Stimulated activated CD8-positive, alpha-beta memory T cell treated with anti-CD3 and anti-CD28 coated beads, Interleukin-15, amount 100 ng/mL, for 24 hours (primary cell): ENCODE measurements at regions not wholly inside any gene's neighbourhood (a gene's known extent, or its start where the extent isn't known, plus 50 kb on each side); places are given as distances from the start of the nearest gene placed in this dataset.

Experiments used
- DNase-seq: peaks from one replicate; pipeline ENCODE4 v3.0.0-alpha.2; 2020; ENCODE audit warnings: low read depth

GRCh38 chr13:21822029-21822428 lies 151.2 kb downstream of the FGF9 start:
- no peak for DNase-seq

- DNase-seq: no peak
These were observed 152.5 kb downstream of the FGF9 start for GRCh38 chr13:21823416-21823815.

- no peak for DNase-seq
These were observed 153.1 kb downstream of the FGF9 start for GRCh38 chr13:21823949-21824348.

- no peak for DNase-seq
These were observed 154.3 kb downstream of the FGF9 start for GRCh38 chr13:21825186-21825585.

- DNase-seq: no peak
These were observed 154.9 kb downstream of the FGF9 start for GRCh38 chr13:21825801-21826200.

- no peak for DNase-seq
These were observed 155.5 kb downstream of the FGF9 start for GRCh38 chr13:21826214-21827015.

GRCh38 chr13:21831654-21832324 lies 160.9 kb downstream of the FGF9 start:
- no peak for DNase-seq

GRCh38 chr13:21833921-21834320 lies 163.0 kb downstream of the FGF9 start:
- DNase-seq: no peak

- DNase-seq: no peak
These were observed 163.6 kb downstream of the FGF9 start for GRCh38 chr13:21834521-21834920.

- DNase-seq: no peak
These were observed 166.4 kb downstream of the FGF9 start for GRCh38 chr13:21837288-21837687.

GRCh38 chr13:21837841-21838551 lies 167.1 kb downstream of the FGF9 start:
- no peak for DNase-seq

GRCh38 chr13:21846605-21847004 lies 175.7 kb downstream of the FGF9 start:
- no peak for DNase-seq

- DNase-seq: no peak
These were observed 178.4 kb downstream of the FGF9 start for GRCh38 chr13:21849323-21849722.

- DNase-seq: no peak
These were observed 179.4 kb downstream of the FGF9 start for GRCh38 chr13:21850013-21851006.

- no peak for DNase-seq
These were observed 181.2 kb downstream of the FGF9 start for GRCh38 chr13:21852043-21852442.

- no peak for DNase-seq
These were observed 182.9 kb downstream of the FGF9 start for GRCh38 chr13:21853779-21854178.

GRCh38 chr13:21868823-21869222 lies 197.9 kb downstream of the FGF9 start:
- DNase-seq: no peak

- no peak for DNase-seq
These were observed 200.5 kb downstream of the FGF9 start for GRCh38 chr13:21871382-21871781.

- DNase-seq: no peak
These were observed 201.0 kb downstream of the FGF9 start for GRCh38 chr13:21871919-21872318.

GRCh38 chr13:21872795-21873194 lies 201.9 kb downstream of the FGF9 start:
- no peak for DNase-seq

- no peak for DNase-seq
These were observed 204.2 kb downstream of the FGF9 start for GRCh38 chr13:21875116-21875515.
